NB4 (cell line): ENCODE measurements at regions not wholly inside any gene's neighbourhood (a gene's known extent, or its start where the extent isn't known, plus 50 kb on each side); places are given as distances from the start of the nearest gene placed in this dataset.

Source experiments
- DNase-seq: peaks from one replicate; pipeline ENCODE4 v3.0.0; 2010; ENCODE audit warnings: low read depth
- H3K4me3 ChIP-seq: one replicate; pipeline ENCODE4 v1.5.1; 2011; ENCODE audit warnings: mild to moderate bottlenecking, low read depth, low read length, moderate library complexity
- CTCF ChIP-seq: IDR thresholded peaks from one replicate; pipeline ENCODE4 v1.5.1; 2012; ENCODE audit warnings: low read depth, low read length
- MAX ChIP-seq: IDR thresholded peaks from 2 replicates; pipeline ENCODE4 v1.6.1; 2011; ENCODE audit warnings: low read depth, low read length
- MYC ChIP-seq: IDR thresholded peaks from 2 replicates; pipeline ENCODE4 v1.6.1; 2011; ENCODE audit warnings: low read depth, low read length
- POLR2A ChIP-seq: IDR thresholded peaks from 2 replicates; pipeline ENCODE4 v1.6.1; 2011; ENCODE audit warnings: mild to moderate bottlenecking; ENCODE audit not compliant: insufficient read length; ENCODE audit errors: extremely low read depth

- no peak for DNase-seq
- H3K4me3 ChIP-seq, result no peak overlapping the region
- TF ChIP-seq MAX (no peak), POLR2A (no peak), CTCF (no peak), MYC (no peak)
These were observed 381.9 kb downstream of the OTUD1 start for GRCh38 chr10:23820792-23821191.

- DNase-seq, result no peak
- TF ChIP-seq MYC, result no peak
- no peak for TF ChIP-seq POLR2A
- no peak for TF ChIP-seq MAX
- TF ChIP-seq CTCF, result no peak
- H3K4me3 ChIP-seq, result no peak overlapping the region
These were observed 384.1 kb upstream of the KIAA1217 start for GRCh38 chr10:23824822-23825221.

GRCh38 chr10:23826421-23826820 lies 382.5 kb upstream of the KIAA1217 start:
- TF ChIP-seq MAX (no peak), CTCF (no peak), POLR2A (no peak), MYC (no peak)
- DNase-seq, result peak; percentile 41
- no peak overlapping the region for H3K4me3 ChIP-seq

- no peak for DNase-seq
- TF ChIP-seq POLR2A, result no peak
- no peak for TF ChIP-seq CTCF
- TF ChIP-seq MAX, result no peak
- no peak for TF ChIP-seq MYC
- H3K4me3 ChIP-seq, result no peak overlapping the region
These were observed 379.4 kb upstream of the KIAA1217 start for GRCh38 chr10:23829556-23829955.

- TF ChIP-seq MAX (no peak), POLR2A (no peak), CTCF (no peak), MYC (no peak)
- H3K4me3 ChIP-seq, result no peak overlapping the region
- no peak for DNase-seq
These were observed 374.8 kb upstream of the KIAA1217 start for GRCh38 chr10:23834091-23834490.

GRCh38 chr10:23850631-23851030 lies 358.3 kb upstream of the KIAA1217 start:
- DNase-seq, result no peak
- no peak overlapping the region for H3K4me3 ChIP-seq
- no peak for TF ChIP-seq MYC
- no peak for TF ChIP-seq POLR2A
- TF ChIP-seq CTCF, result no peak
- TF ChIP-seq MAX, result no peak
